Endothelial cell of umbilical vein (primary cell): ENCODE measurements at regions not wholly inside any gene's neighbourhood (a gene's known extent, or its start where the extent isn't known, plus 50 kb on each side); places are given as distances from the start of the nearest gene placed in this dataset.

Experiments used
- BruUV-seq: library from RNA; stranded (reverse); fragments of 400-500 nt; replicated peaks from 2 replicates; lab custom pipeline; 2021; lab: Mats Ljungman, UMichigan
- CTCF ChIA-PET: fragments of 300-600, 350-600 bp; sonication (Branson Sonifier 250); formaldehyde crosslinking; loops from one replicate; lab custom pipeline; 2021; ENCODE audit warnings: antibody characterized with exemption, inconsistent platforms; lab: Charles Lee
- POLR2A ChIA-PET: fragments of 300-600, 350-600 bp; sonication (Branson Sonifier 250); formaldehyde crosslinking; loops from one replicate; lab custom pipeline; 2021; ENCODE audit warnings: antibody characterized with exemption, inconsistent platforms; lab: Charles Lee
- DNase-seq: peaks from one replicate; pipeline ENCODE4 v3.0.0-alpha.2; 2011; ENCODE audit warnings: low read depth, low spot score
- FAIRE-seq: peaks from 2 replicates; lab custom pipeline; 2011; peaks lifted over from hg19 to GRCh38; lab: Jason Lieb, UNC
- H2AFZ ChIP-seq: 2 replicates; pipeline ENCODE4 v1.6.0; 2012; ENCODE audit warnings: low read depth, low read length, control low read depth, inconsistent platforms
- H3K27ac ChIP-seq: 2 replicates; pipeline ENCODE4 v1.5.1; 2011; ENCODE audit warnings: low read depth, mild to moderate bottlenecking, control low read depth, low read length, moderate library complexity; ENCODE audit not compliant: insufficient read depth
- H3K27me3 ChIP-seq, 2 experiments: 2 replicates each; pipeline versions ENCODE4 v1.6.0 to v1.6.1; 2011; ENCODE audit warnings: low read length in 2 of 2, mixed read lengths in 1 of 2; ENCODE audit not compliant: control insufficient read depth in 2 of 2, insufficient read depth in 2 of 2
- H3K36me3 ChIP-seq, 2 experiments: 2 replicates in 1 of 2; 3 replicates in 1 of 2; pipeline ENCODE4 v1.5.1; 2011; ENCODE audit warnings: low read length in 2 of 2, mild to moderate bottlenecking in 1 of 2, moderate library complexity in 1 of 2; ENCODE audit not compliant: control insufficient read depth in 2 of 2, insufficient read depth in 2 of 2; ENCODE audit errors: extremely low read depth in 1 of 2
- H3K4me1 ChIP-seq: 3 replicates; pipeline ENCODE4 v1.5.1; 2011; ENCODE audit warnings: mild to moderate bottlenecking, low read length; ENCODE audit not compliant: control insufficient read depth, insufficient read depth; ENCODE audit errors: extremely low read depth
- H3K4me2 ChIP-seq: 2 replicates; pipeline ENCODE4 v1.6.1; 2011; ENCODE audit warnings: low read length, control low read depth, mixed read lengths; ENCODE audit not compliant: insufficient read depth
- H3K4me3 ChIP-seq, 3 experiments: fragments of 200-600 bp in 1 of 3; sonication (generic), shearing (Covaris generic) in 1 of 3; replicated peaks in 1 of 3; 2 replicates each; pipeline ENCODE4 v1.5.1; 2011 to 2016; ENCODE audit warnings: control low read depth in 3 of 3, low read length in 3 of 3, mild to moderate bottlenecking in 2 of 3, inconsistent platforms in 1 of 3, low read depth in 1 of 3, moderate library complexity in 1 of 3; ENCODE audit not compliant: insufficient read depth in 1 of 3
- H3K79me2 ChIP-seq: 2 replicates; pipeline ENCODE4 v1.6.0; 2012; ENCODE audit warnings: low read length, inconsistent platforms; ENCODE audit not compliant: control insufficient read depth, insufficient read depth
- H3K9ac ChIP-seq: replicated peaks from 2 replicates; pipeline ENCODE3; 2011; ENCODE audit warnings: low read length, control low read depth; ENCODE audit not compliant: insufficient read depth; ENCODE audit errors: extremely low read depth
- H3K9me1 ChIP-seq: replicated peaks from 3 replicates; pipeline ENCODE4 v1.6.0; 2011; ENCODE audit warnings: mild to moderate bottlenecking, low read length; ENCODE audit not compliant: control insufficient read depth, insufficient read depth; ENCODE audit errors: extremely low read depth
- H3K9me3 ChIP-seq: replicated peaks from 2 replicates; pipeline ENCODE4 v1.5.1; 2012; ENCODE audit warnings: low read length, inconsistent platforms; ENCODE audit not compliant: control insufficient read depth, insufficient read depth
- H4K20me1 ChIP-seq: replicated peaks from 2 replicates; pipeline ENCODE3; 2011; ENCODE audit warnings: mild to moderate bottlenecking, low read length; ENCODE audit not compliant: control insufficient read depth, insufficient read depth; ENCODE audit errors: extremely low read depth
- CTCF ChIP-seq, 2 donors: IDR thresholded peaks; 1 replicate in 1 of 2; 2 replicates in 1 of 2; pipeline ENCODE4 v1.5.1; 2011; ENCODE audit warnings: low read length in 2 of 2, mild to moderate bottlenecking in 2 of 2, moderate library complexity in 2 of 2, control low read depth in 1 of 2, inconsistent platforms in 1 of 2, low read depth in 1 of 2; ENCODE audit not compliant: insufficient read depth in 1 of 2; ENCODE audit errors: extremely low read depth in 1 of 2
- EZH2 ChIP-seq: IDR thresholded peaks from 2 replicates; pipeline ENCODE4 v1.6.1; 2012; ENCODE audit warnings: borderline replicate concordance, low read depth, mild to moderate bottlenecking, moderate library complexity, low read length, inconsistent platforms; ENCODE audit not compliant: severe bottlenecking
- FOS ChIP-seq: IDR thresholded peaks from 2 replicates; pipeline ENCODE4 v1.6.1; 2011; ENCODE audit warnings: mild to moderate bottlenecking, low read length, moderate library complexity, borderline replicate concordance; ENCODE audit not compliant: insufficient read depth
- GATA2 ChIP-seq: IDR thresholded peaks from 2 replicates; pipeline ENCODE4 v1.7.0; 2011; ENCODE audit warnings: low read depth, mild to moderate bottlenecking, moderate library complexity, mixed read lengths, low read length; ENCODE audit not compliant: insufficient read length, insufficient read depth
- JUN ChIP-seq: IDR thresholded peaks from 2 replicates; pipeline ENCODE4 v1.6.1; 2011; ENCODE audit warnings: borderline replicate concordance, low read depth; ENCODE audit not compliant: insufficient read length, insufficient read depth
- MAX ChIP-seq: IDR thresholded peaks from 2 replicates; pipeline ENCODE4 v1.6.1; 2011; ENCODE audit not compliant: insufficient read depth, insufficient read length
- MYC ChIP-seq: IDR thresholded peaks from one replicate; pipeline ENCODE4 v1.6.1; 2011; ENCODE audit warnings: mild to moderate bottlenecking, low read depth, low read length
- POLR2A ChIP-seq: IDR thresholded peaks from 2 replicates; pipeline ENCODE4 v1.6.1; 2012; ENCODE audit warnings: low read depth, mild to moderate bottlenecking, control low read depth, low read length
- POLR2AphosphoS5 ChIP-seq: IDR thresholded peaks from 2 replicates; pipeline ENCODE4 v1.6.1; 2012; ENCODE audit warnings: low read depth, mild to moderate bottlenecking, control low read depth, low read length, moderate library complexity; ENCODE audit not compliant: insufficient read depth
- dilution Hi-C: fragments of 300-500 bp; cut with MboI; formaldehyde crosslinking; loops from one replicate; pipeline ENCODE4 v1.15.0; 2019; ENCODE audit warnings: low sequenced_read_pairs; ENCODE audit not compliant: extremely low pct_ligation_motif_present
- intact Hi-C: fragments of 100-400 bp; cut with micrococcal nuclease; formaldehyde crosslinking; loops from one replicate; pipeline ENCODE4 v1.10.0; 2022

- no peaks in the 10 kb centered on the region for H3K9me1 ChIP-seq
- no peaks in the 10 kb centered on the region for H4K20me1 ChIP-seq
- ChIA-PET POLR2A (no interaction called here), CTCF (no interaction called here)
- no peaks in the 10 kb centered on the region for H3K36me3 ChIP-seq
- dilution Hi-C loops = no loop called here
- FAIRE-seq (no peak), DNase-seq (no peak)
- no peak overlapping the region for H3K4me3 ChIP-seq
- H3K4me1 ChIP-seq = no peaks in the 10 kb centered on the region
- no peak overlapping the region for H3K9ac ChIP-seq
- H3K27ac ChIP-seq = no peak overlapping the region
- no peaks in the 10 kb centered on the region for H3K79me2 ChIP-seq
- H3K4me2 ChIP-seq = no peak overlapping the region
- H3K27me3 ChIP-seq = peaks cover 0 to 5% of the 10 kb centered on the region in 2 experiments
- H3K9me3 ChIP-seq = no peaks in the 10 kb centered on the region
- no TSS peak for BruUV-seq
- intact Hi-C loops = no loop called here
- TF ChIP-seq MAX (no peak), JUN (no peak), FOS (no peak), POLR2A (no peak), CTCF (IDR thresholded peaks at IDR 0.05; ENCODE audit: extremely low read depth in 1 of 2, insufficient read depth in 1 of 2, low read depth in 1 of 2, low read length in 2 of 2) (no peak), POLR2AphosphoS5 (no peak), GATA2 (no peak), EZH2 (no peak), MYC (no peak)
- no peak overlapping the region for H2AFZ ChIP-seq
Observed at GRCh38 chr1:116219651-116220434, 108.6 kb downstream of the MAB21L3 start.
